Endothelial cell of umbilical vein (primary cell): ENCODE measurements at regions not wholly inside any gene's neighbourhood (a gene's known extent, or its start where the extent isn't known, plus 50 kb on each side); places are given as distances from the start of the nearest gene placed in this dataset.

ENCODE experiments used
- BruUV-seq: library from RNA; stranded (reverse); fragments of 400-500 nt; replicated peaks from 2 replicates; lab custom pipeline; 2021; lab: Mats Ljungman, UMichigan
- CTCF ChIA-PET: fragments of 300-600, 350-600 bp; sonication (Branson Sonifier 250); formaldehyde crosslinking; loops from one replicate; lab custom pipeline; 2021; ENCODE audit warnings: antibody characterized with exemption, inconsistent platforms; lab: Charles Lee
- POLR2A ChIA-PET: fragments of 300-600, 350-600 bp; sonication (Branson Sonifier 250); formaldehyde crosslinking; loops from one replicate; lab custom pipeline; 2021; ENCODE audit warnings: antibody characterized with exemption, inconsistent platforms; lab: Charles Lee
- DNase-seq: peaks from one replicate; pipeline ENCODE4 v3.0.0-alpha.2; 2011; ENCODE audit warnings: low read depth, low spot score
- FAIRE-seq: peaks from 2 replicates; lab custom pipeline; 2011; peaks lifted over from hg19 to GRCh38; lab: Jason Lieb, UNC
- H2AFZ ChIP-seq: 2 replicates; pipeline ENCODE4 v1.6.0; 2012; ENCODE audit warnings: low read depth, low read length, control low read depth, inconsistent platforms
- H3K27ac ChIP-seq: 2 replicates; pipeline ENCODE4 v1.5.1; 2011; ENCODE audit warnings: low read depth, mild to moderate bottlenecking, control low read depth, low read length, moderate library complexity; ENCODE audit not compliant: insufficient read depth
- H3K27me3 ChIP-seq, 2 experiments: 2 replicates each; pipeline versions ENCODE4 v1.6.0 to v1.6.1; 2011; ENCODE audit warnings: low read length in 2 of 2, mixed read lengths in 1 of 2; ENCODE audit not compliant: control insufficient read depth in 2 of 2, insufficient read depth in 2 of 2
- H3K36me3 ChIP-seq, 2 experiments: 2 replicates in 1 of 2; 3 replicates in 1 of 2; pipeline ENCODE4 v1.5.1; 2011; ENCODE audit warnings: low read length in 2 of 2, mild to moderate bottlenecking in 1 of 2, moderate library complexity in 1 of 2; ENCODE audit not compliant: control insufficient read depth in 2 of 2, insufficient read depth in 2 of 2; ENCODE audit errors: extremely low read depth in 1 of 2
- H3K4me1 ChIP-seq: 3 replicates; pipeline ENCODE4 v1.5.1; 2011; ENCODE audit warnings: mild to moderate bottlenecking, low read length; ENCODE audit not compliant: control insufficient read depth, insufficient read depth; ENCODE audit errors: extremely low read depth
- H3K4me2 ChIP-seq: 2 replicates; pipeline ENCODE4 v1.6.1; 2011; ENCODE audit warnings: low read length, control low read depth, mixed read lengths; ENCODE audit not compliant: insufficient read depth
- H3K4me3 ChIP-seq, 3 experiments: fragments of 200-600 bp in 1 of 3; sonication (generic), shearing (Covaris generic) in 1 of 3; replicated peaks in 1 of 3; 2 replicates each; pipeline ENCODE4 v1.5.1; 2011 to 2016; ENCODE audit warnings: control low read depth in 3 of 3, low read length in 3 of 3, mild to moderate bottlenecking in 2 of 3, inconsistent platforms in 1 of 3, low read depth in 1 of 3, moderate library complexity in 1 of 3; ENCODE audit not compliant: insufficient read depth in 1 of 3
- H3K79me2 ChIP-seq: 2 replicates; pipeline ENCODE4 v1.6.0; 2012; ENCODE audit warnings: low read length, inconsistent platforms; ENCODE audit not compliant: control insufficient read depth, insufficient read depth
- H3K9ac ChIP-seq: replicated peaks from 2 replicates; pipeline ENCODE3; 2011; ENCODE audit warnings: low read length, control low read depth; ENCODE audit not compliant: insufficient read depth; ENCODE audit errors: extremely low read depth
- H3K9me1 ChIP-seq: replicated peaks from 3 replicates; pipeline ENCODE4 v1.6.0; 2011; ENCODE audit warnings: mild to moderate bottlenecking, low read length; ENCODE audit not compliant: control insufficient read depth, insufficient read depth; ENCODE audit errors: extremely low read depth
- H3K9me3 ChIP-seq: replicated peaks from 2 replicates; pipeline ENCODE4 v1.5.1; 2012; ENCODE audit warnings: low read length, inconsistent platforms; ENCODE audit not compliant: control insufficient read depth, insufficient read depth
- H4K20me1 ChIP-seq: replicated peaks from 2 replicates; pipeline ENCODE3; 2011; ENCODE audit warnings: mild to moderate bottlenecking, low read length; ENCODE audit not compliant: control insufficient read depth, insufficient read depth; ENCODE audit errors: extremely low read depth
- EZH2 ChIP-seq: IDR thresholded peaks from 2 replicates; pipeline ENCODE4 v1.6.1; 2012; ENCODE audit warnings: borderline replicate concordance, low read depth, mild to moderate bottlenecking, moderate library complexity, low read length, inconsistent platforms; ENCODE audit not compliant: severe bottlenecking
- FOS ChIP-seq: IDR thresholded peaks from 2 replicates; pipeline ENCODE4 v1.6.1; 2011; ENCODE audit warnings: mild to moderate bottlenecking, low read length, moderate library complexity, borderline replicate concordance; ENCODE audit not compliant: insufficient read depth
- GATA2 ChIP-seq: IDR thresholded peaks from 2 replicates; pipeline ENCODE4 v1.7.0; 2011; ENCODE audit warnings: low read depth, mild to moderate bottlenecking, moderate library complexity, mixed read lengths, low read length; ENCODE audit not compliant: insufficient read length, insufficient read depth
- JUN ChIP-seq: IDR thresholded peaks from 2 replicates; pipeline ENCODE4 v1.6.1; 2011; ENCODE audit warnings: borderline replicate concordance, low read depth; ENCODE audit not compliant: insufficient read length, insufficient read depth
- MYC ChIP-seq: IDR thresholded peaks from one replicate; pipeline ENCODE4 v1.6.1; 2011; ENCODE audit warnings: mild to moderate bottlenecking, low read depth, low read length
- POLR2A ChIP-seq: IDR thresholded peaks from 2 replicates; pipeline ENCODE4 v1.6.1; 2012; ENCODE audit warnings: low read depth, mild to moderate bottlenecking, control low read depth, low read length
- POLR2AphosphoS5 ChIP-seq: IDR thresholded peaks from 2 replicates; pipeline ENCODE4 v1.6.1; 2012; ENCODE audit warnings: low read depth, mild to moderate bottlenecking, control low read depth, low read length, moderate library complexity; ENCODE audit not compliant: insufficient read depth
- dilution Hi-C: fragments of 300-500 bp; cut with MboI; formaldehyde crosslinking; loops from one replicate; pipeline ENCODE4 v1.15.0; 2019; ENCODE audit warnings: low sequenced_read_pairs; ENCODE audit not compliant: extremely low pct_ligation_motif_present
- intact Hi-C: fragments of 100-400 bp; cut with micrococcal nuclease; formaldehyde crosslinking; loops from one replicate; pipeline ENCODE4 v1.10.0; 2022
- TF ChIP-seq, protein P1 (sequence below): IDR thresholded peaks from 2 replicates; pipeline ENCODE4 v1.6.1; 2011; ENCODE audit not compliant: insufficient read depth, insufficient read length
- TF ChIP-seq, protein P2 (sequence below), 2 donors: IDR thresholded peaks; 1 replicate in 1 of 2; 2 replicates in 1 of 2; pipeline ENCODE4 v1.5.1; 2011; ENCODE audit warnings: low read length in 2 of 2, mild to moderate bottlenecking in 2 of 2, moderate library complexity in 2 of 2, control low read depth in 1 of 2, inconsistent platforms in 1 of 2, low read depth in 1 of 2; ENCODE audit not compliant: insufficient read depth in 1 of 2; ENCODE audit errors: extremely low read depth in 1 of 2

DNA sequence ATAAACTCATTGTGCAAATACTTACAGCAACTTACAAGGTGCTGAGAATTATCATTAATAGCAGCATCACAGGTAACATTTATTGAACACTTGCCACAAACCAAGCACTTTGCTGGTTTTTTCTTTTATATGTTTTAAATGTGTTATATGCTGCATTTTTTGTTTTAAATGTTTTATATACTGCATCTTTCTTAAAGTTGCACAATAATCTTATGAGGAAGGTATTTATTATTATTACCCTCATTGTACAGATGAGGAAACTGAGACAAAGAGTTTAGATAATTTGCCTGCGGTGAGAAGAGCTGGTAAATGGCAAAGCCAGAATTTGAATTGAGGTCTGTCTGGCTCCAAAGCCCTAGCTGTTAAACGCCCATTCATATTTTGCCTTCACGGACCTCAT, 52.2 kb upstream of the RIOK3 start:
- no peaks in the 10 kb centered on the region for H3K9me1 ChIP-seq
- no peaks in the 10 kb centered on the region for H4K20me1 ChIP-seq
- H3K9me3 ChIP-seq, result no peaks in the 10 kb centered on the region
- CTCF ChIA-PET, result interaction anchor here (0.9 to 2.0 kb wide), 9 partner anchors 11 to 369 kb away, joined by 3 to 22 read pairs (median 4); no protein-coding TSS in a partner anchor
- no peak overlapping the region for H3K4me2 ChIP-seq
- no peak overlapping the region for H2AFZ ChIP-seq
- no peak overlapping the region for H3K4me3 ChIP-seq
- no peaks in the 10 kb centered on the region for H3K79me2 ChIP-seq
- TF ChIP-seq, protein P1, sequence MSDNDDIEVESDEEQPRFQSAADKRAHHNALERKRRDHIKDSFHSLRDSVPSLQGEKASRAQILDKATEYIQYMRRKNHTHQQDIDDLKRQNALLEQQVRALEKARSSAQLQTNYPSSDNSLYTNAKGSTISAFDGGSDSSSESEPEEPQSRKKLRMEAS, result no peak
- TF ChIP-seq MYC (no peak), POLR2A (no peak), FOS (no peak), JUN (no peak), EZH2 (no peak), GATA2 (no peak), POLR2AphosphoS5 (no peak)
- TF ChIP-seq, protein P2, sequence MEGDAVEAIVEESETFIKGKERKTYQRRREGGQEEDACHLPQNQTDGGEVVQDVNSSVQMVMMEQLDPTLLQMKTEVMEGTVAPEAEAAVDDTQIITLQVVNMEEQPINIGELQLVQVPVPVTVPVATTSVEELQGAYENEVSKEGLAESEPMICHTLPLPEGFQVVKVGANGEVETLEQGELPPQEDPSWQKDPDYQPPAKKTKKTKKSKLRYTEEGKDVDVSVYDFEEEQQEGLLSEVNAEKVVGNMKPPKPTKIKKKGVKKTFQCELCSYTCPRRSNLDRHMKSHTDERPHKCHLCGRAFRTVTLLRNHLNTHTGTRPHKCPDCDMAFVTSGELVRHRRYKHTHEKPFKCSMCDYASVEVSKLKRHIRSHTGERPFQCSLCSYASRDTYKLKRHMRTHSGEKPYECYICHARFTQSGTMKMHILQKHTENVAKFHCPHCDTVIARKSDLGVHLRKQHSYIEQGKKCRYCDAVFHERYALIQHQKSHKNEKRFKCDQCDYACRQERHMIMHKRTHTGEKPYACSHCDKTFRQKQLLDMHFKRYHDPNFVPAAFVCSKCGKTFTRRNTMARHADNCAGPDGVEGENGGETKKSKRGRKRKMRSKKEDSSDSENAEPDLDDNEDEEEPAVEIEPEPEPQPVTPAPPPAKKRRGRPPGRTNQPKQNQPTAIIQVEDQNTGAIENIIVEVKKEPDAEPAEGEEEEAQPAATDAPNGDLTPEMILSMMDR (IDR thresholded peaks at IDR 0.05; ENCODE audit: extremely low read depth in 1 of 2, insufficient read depth in 1 of 2, low read depth in 1 of 2, low read length in 2 of 2), result no peak
- POLR2A ChIA-PET, result interaction anchor here (0.9 to 1.5 kb wide), 4 partner anchors 21 to 209 kb away, joined by 3 to 7 read pairs (median 4); no protein-coding TSS in a partner anchor
- H3K4me1 ChIP-seq, result peaks cover 20% of the 10 kb centered on the region
- peak overlapping the region; percentile 48 for H3K9ac ChIP-seq
- intact Hi-C loops, result loop anchor here (1.0 kb wide), 4 partner anchors 21 to 170 kb away; no protein-coding TSS in a partner anchor
- peak overlapping the region; percentile 92 for H3K27ac ChIP-seq
- FAIRE-seq (no peak), DNase-seq (peak; percentile 31)
- no peaks in the 10 kb centered on the region for H3K27me3 ChIP-seq
- BruUV-seq, result no TSS peak
- no peaks in the 10 kb centered on the region for H3K36me3 ChIP-seq
- dilution Hi-C loops, result no loop called here
